ENCODE measurements at regions not wholly inside any gene's neighbourhood (a gene's known extent, or its start where the extent isn't known, plus 50 kb on each side); places are given as distances from the start of the nearest gene placed in this dataset.

DNA sequence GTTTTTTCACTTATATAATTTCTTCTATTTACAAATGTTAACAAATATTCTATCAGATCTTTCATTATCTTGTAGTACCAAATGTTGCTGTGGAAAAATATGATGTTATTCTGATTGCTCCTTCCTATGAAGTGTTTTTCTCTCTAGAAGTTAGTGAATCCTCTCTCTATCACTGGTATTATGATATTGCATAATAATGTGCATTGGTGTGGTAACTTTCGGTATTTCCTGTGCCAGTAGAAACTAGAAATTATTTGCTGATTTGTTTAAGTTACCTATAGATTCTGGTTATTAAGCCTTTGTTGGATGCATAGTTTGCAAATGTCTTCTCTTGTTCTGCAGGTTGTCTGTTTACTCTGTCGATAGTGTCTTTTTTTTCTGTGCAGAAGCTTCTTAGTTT is 342.5 kb downstream of the CENPW start:
- TF ChIP-seq EZH2 (IDR thresholded peaks at IDR 0.05; ENCODE audit: low read length, unreplicated experiment), result no peak
- TF ChIP-seq, protein P1, sequence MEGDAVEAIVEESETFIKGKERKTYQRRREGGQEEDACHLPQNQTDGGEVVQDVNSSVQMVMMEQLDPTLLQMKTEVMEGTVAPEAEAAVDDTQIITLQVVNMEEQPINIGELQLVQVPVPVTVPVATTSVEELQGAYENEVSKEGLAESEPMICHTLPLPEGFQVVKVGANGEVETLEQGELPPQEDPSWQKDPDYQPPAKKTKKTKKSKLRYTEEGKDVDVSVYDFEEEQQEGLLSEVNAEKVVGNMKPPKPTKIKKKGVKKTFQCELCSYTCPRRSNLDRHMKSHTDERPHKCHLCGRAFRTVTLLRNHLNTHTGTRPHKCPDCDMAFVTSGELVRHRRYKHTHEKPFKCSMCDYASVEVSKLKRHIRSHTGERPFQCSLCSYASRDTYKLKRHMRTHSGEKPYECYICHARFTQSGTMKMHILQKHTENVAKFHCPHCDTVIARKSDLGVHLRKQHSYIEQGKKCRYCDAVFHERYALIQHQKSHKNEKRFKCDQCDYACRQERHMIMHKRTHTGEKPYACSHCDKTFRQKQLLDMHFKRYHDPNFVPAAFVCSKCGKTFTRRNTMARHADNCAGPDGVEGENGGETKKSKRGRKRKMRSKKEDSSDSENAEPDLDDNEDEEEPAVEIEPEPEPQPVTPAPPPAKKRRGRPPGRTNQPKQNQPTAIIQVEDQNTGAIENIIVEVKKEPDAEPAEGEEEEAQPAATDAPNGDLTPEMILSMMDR (conservative IDR thresholded peaks at IDR 0.05; ENCODE audit: low read depth, low read length), result no peak
- no peak for TF ChIP-seq EZH2phosphoT487 (IDR thresholded peaks at IDR 0.05; ENCODE audit: borderline replicate concordance, low read length)
